Gastroesophageal sphincter (tissue), 3 donors: ENCODE measurements at regions not wholly inside any gene's neighbourhood (a gene's known extent, or its start where the extent isn't known, plus 50 kb on each side); places are given as distances from the start of the nearest gene placed in this dataset.

Experiments used
- CTCF ChIP-seq, 4 experiments: fragments of 200-600 bp in 2 of 4; fragments of 450-650 bp in 2 of 4; sonication (generic) in 1 of 4; IDR thresholded peaks; one replicate each; pipeline ENCODE4 v1.5.1; 2017 to 2019; ENCODE audit warnings: antibody characterized with exemption in 4 of 4, mild to moderate bottlenecking in 2 of 4, moderate library complexity in 2 of 4
- EP300 ChIP-seq: sonication (generic); formaldehyde crosslinking; IDR thresholded peaks from one replicate; pipeline ENCODE4 v1.6.1; 2017; ENCODE audit warnings: antibody characterized with exemption, mild to moderate bottlenecking
- POLR2A ChIP-seq, 2 donors: fragments of 450-650 bp; IDR thresholded peaks; one replicate each; pipeline ENCODE4 v1.6.1; 2017; ENCODE audit warnings: antibody characterized with exemption in 2 of 2, mild to moderate bottlenecking in 2 of 2, moderate library complexity in 1 of 2

- no peak for TF ChIP-seq POLR2A (IDR thresholded peaks at IDR 0.05)
- TF ChIP-seq EP300: no peak
- no peak for TF ChIP-seq CTCF (IDR thresholded peaks at IDR 0.05)
Observed at GRCh38 chr20:22672191-22672590, 87.8 kb upstream of the FOXA2 start.
